GM23248 (cell line): ENCODE measurements at regions not wholly inside any gene's neighbourhood (a gene's known extent, or its start where the extent isn't known, plus 50 kb on each side); places are given as distances from the start of the nearest gene placed in this dataset.

Experiments
- EZH2 ChIP-seq: fragments of 200-600 bp; sonication (generic); IDR thresholded peaks from 2 replicates; pipeline ENCODE4 v1.6.1; 2018; ENCODE audit warnings: antibody characterized with exemption, mild to moderate bottlenecking; ENCODE audit not compliant: insufficient read depth, poor library complexity, severe bottlenecking
- EZH2phosphoT487 ChIP-seq: fragments of 200-600 bp; sonication (generic); IDR thresholded peaks from 2 replicates; pipeline ENCODE4 v1.6.1; 2018; ENCODE audit warnings: antibody characterized with exemption, moderate library complexity, mild to moderate bottlenecking, low read depth; ENCODE audit not compliant: insufficient read depth

DNA sequence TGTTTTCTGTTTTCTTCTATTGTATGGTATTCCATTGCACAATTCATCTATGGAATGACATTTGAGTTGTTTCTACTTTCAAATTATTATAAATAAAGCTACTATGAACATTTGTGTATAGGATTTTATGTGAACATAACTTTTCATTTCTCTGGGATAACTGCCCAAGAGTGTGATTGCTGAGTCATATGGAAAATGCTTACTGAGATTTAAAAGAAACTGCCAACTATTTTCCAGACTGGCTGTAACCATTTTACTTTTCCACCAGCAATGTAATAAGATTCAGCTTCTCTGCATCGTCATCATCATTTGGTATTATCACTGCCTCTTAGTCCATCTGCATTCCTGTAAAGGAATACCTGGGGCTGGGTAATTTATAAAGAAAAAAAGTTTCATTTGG, 779.6 kb upstream of the PRMT6 start:
- no peak for TF ChIP-seq EZH2
- TF ChIP-seq EZH2phosphoT487 = no peak
